ENCODE measurements at regions not wholly inside any gene's neighbourhood (a gene's known extent, or its start where the extent isn't known, plus 50 kb on each side); places are given as distances from the start of the nearest gene placed in this dataset.

DNA sequence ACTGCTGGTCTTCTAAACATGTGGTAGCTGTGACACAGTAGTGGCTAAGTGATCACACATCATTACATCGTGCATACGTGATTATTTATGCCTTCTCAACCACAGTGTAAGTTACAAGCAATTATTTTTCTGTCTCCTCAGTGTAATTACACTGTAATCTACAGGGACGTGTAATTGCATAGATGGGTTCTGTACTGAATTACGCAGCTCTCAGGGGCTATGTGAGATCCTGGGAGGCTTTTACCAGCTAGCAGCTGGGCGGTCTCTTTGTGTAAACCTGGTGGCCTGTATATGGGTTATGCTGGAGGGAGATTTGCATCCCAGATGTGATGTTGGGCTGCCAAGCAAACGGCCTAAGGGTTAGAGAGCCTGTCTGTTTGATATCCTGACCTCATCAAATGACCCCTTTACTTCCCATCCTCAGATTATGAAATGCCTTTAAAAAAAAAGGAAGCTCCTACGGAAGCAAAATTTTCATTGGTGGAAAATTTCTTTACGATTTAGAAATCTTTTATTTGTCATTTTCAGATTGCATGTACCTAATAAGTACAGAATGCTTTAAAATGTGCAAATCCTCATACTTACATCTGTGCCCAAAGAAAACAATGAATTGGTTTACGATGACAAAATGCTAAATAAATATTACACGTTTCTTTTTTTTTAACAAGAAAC lies 402.8 kb upstream of the JAG1 start:
- ATAC-seq (no peak), DNase-seq (ENCODE audit: low read depth, low spot score) (no peak)
- ChIA-PET POLR2A (interaction anchor here (0.6 kb wide), 1 partner anchor 1319 kb away, joined by 3 read pairs; no protein-coding TSS in a partner anchor), CTCF (no interaction called here)
- no peak overlapping the region for H3K4me3 ChIP-seq (ENCODE audit: low read depth in 2 of 2, low read length in 2 of 2)
- TF ChIP-seq, protein P1, sequence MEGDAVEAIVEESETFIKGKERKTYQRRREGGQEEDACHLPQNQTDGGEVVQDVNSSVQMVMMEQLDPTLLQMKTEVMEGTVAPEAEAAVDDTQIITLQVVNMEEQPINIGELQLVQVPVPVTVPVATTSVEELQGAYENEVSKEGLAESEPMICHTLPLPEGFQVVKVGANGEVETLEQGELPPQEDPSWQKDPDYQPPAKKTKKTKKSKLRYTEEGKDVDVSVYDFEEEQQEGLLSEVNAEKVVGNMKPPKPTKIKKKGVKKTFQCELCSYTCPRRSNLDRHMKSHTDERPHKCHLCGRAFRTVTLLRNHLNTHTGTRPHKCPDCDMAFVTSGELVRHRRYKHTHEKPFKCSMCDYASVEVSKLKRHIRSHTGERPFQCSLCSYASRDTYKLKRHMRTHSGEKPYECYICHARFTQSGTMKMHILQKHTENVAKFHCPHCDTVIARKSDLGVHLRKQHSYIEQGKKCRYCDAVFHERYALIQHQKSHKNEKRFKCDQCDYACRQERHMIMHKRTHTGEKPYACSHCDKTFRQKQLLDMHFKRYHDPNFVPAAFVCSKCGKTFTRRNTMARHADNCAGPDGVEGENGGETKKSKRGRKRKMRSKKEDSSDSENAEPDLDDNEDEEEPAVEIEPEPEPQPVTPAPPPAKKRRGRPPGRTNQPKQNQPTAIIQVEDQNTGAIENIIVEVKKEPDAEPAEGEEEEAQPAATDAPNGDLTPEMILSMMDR (IDR thresholded peaks at IDR 0.05) = no peak
- no peak for TF ChIP-seq SIN3A (IDR thresholded peaks at IDR 0.05; ENCODE audit: borderline replicate concordance, insufficient read depth, low read depth, low read length)
- TF ChIP-seq POLR2AphosphoS5 (IDR thresholded peaks at IDR 0.05; ENCODE audit: low read depth, low read length) = no peak
- TF ChIP-seq TCF7L2 (IDR thresholded peaks at IDR 0.05; ENCODE audit: low read depth, low read length) = no peak
- TF ChIP-seq, protein P2, sequence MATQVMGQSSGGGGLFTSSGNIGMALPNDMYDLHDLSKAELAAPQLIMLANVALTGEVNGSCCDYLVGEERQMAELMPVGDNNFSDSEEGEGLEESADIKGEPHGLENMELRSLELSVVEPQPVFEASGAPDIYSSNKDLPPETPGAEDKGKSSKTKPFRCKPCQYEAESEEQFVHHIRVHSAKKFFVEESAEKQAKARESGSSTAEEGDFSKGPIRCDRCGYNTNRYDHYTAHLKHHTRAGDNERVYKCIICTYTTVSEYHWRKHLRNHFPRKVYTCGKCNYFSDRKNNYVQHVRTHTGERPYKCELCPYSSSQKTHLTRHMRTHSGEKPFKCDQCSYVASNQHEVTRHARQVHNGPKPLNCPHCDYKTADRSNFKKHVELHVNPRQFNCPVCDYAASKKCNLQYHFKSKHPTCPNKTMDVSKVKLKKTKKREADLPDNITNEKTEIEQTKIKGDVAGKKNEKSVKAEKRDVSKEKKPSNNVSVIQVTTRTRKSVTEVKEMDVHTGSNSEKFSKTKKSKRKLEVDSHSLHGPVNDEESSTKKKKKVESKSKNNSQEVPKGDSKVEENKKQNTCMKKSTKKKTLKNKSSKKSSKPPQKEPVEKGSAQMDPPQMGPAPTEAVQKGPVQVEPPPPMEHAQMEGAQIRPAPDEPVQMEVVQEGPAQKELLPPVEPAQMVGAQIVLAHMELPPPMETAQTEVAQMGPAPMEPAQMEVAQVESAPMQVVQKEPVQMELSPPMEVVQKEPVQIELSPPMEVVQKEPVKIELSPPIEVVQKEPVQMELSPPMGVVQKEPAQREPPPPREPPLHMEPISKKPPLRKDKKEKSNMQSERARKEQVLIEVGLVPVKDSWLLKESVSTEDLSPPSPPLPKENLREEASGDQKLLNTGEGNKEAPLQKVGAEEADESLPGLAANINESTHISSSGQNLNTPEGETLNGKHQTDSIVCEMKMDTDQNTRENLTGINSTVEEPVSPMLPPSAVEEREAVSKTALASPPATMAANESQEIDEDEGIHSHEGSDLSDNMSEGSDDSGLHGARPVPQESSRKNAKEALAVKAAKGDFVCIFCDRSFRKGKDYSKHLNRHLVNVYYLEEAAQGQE (IDR thresholded peaks at IDR 0.05; ENCODE audit: insufficient read depth in 1 of 2, low read depth in 2 of 2, low read length in 1 of 2) = no peak
- intact Hi-C loops (cut with micrococcal nuclease; ENCODE audit: unreplicated experiment) = no loop called here
- H3K4me1 ChIP-seq (ENCODE audit: control insufficient read depth, insufficient read depth, low read length) = no peaks in the 10 kb centered on the region
- BruUV-seq (replicated peaks) = no TSS peak
- no peaks in the 10 kb centered on the region for H3K27me3 ChIP-seq (ENCODE audit: control insufficient read depth, insufficient read depth, low read length)
- in situ Hi-C loops (cut with HindIII; ENCODE audit: low pct_unique_long_range_greater_than_20kb, low sequenced_read_pairs) = no loop called here
- H3K36me3 ChIP-seq (ENCODE audit: control insufficient read depth, insufficient read depth, low read length) = no peaks in the 10 kb centered on the region
- H3K9me3 ChIP-seq (ENCODE audit: control insufficient read depth, insufficient read depth, low read depth, low read length) = 0 out of 2 replicates have a peak, but pooled peaks cover 2% of the 10 kb centered on the region
- no peak overlapping the region for H3K27ac ChIP-seq (ENCODE audit: low read length)

DNA sequence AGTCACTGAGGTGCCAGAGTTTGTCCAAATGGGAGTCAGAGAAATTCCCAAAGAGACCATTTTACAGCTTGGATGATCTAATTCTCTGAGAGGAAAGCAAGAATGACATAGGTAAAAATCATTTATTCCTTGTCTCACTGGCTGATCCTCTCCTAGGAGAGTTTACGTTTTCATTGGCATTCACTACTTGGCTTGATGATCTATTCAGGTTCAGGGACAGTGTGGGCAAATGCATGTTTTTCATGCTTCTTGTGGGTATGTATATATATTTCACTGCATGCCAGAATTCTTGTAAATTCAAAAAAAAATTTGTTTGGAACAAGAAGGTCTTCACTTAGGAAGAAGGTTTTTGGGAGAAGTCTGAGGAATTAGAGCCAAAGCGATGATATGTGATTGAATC lies 403.4 kb upstream of the JAG1 start:
- intact Hi-C loops (cut with micrococcal nuclease; ENCODE audit: unreplicated experiment) = no loop called here
- POLR2A ChIA-PET = interaction anchor here (0.6 kb wide), 1 partner anchor 1318 kb away, joined by 3 read pairs; no protein-coding TSS in a partner anchor
- CTCF ChIA-PET = no interaction called here

More for the DNA sequence above, 403.4 kb upstream of the JAG1 start:
- ATAC-seq = no peak
- no peak for DNase-seq (ENCODE audit: low read depth, low spot score)
- no peaks in the 10 kb centered on the region for H3K9me3 ChIP-seq (ENCODE audit: control insufficient read depth, insufficient read depth, low read depth, low read length)
- no peak overlapping the region for H3K4me3 ChIP-seq (ENCODE audit: low read depth in 2 of 2, low read length in 2 of 2)
- no TSS peak for BruUV-seq (replicated peaks)
- no peaks in the 10 kb centered on the region for H3K27me3 ChIP-seq (ENCODE audit: control insufficient read depth, insufficient read depth, low read length)
- no peaks in the 10 kb centered on the region for H3K36me3 ChIP-seq (ENCODE audit: control insufficient read depth, insufficient read depth, low read length)
- no peaks in the 10 kb centered on the region for H3K4me1 ChIP-seq (ENCODE audit: control insufficient read depth, insufficient read depth, low read length)
- TF ChIP-seq POLR2AphosphoS5 (IDR thresholded peaks at IDR 0.05; ENCODE audit: low read depth, low read length) (no peak), SIN3A (IDR thresholded peaks at IDR 0.05; ENCODE audit: borderline replicate concordance, insufficient read depth, low read depth, low read length) (no peak), TCF7L2 (IDR thresholded peaks at IDR 0.05; ENCODE audit: low read depth, low read length) (no peak)
- TF ChIP-seq, protein P1 (IDR thresholded peaks at IDR 0.05) = no peak
- TF ChIP-seq, protein P2 (IDR thresholded peaks at IDR 0.05; ENCODE audit: insufficient read depth in 1 of 2, low read depth in 2 of 2, low read length in 1 of 2) = no peak
- no peak overlapping the region for H3K27ac ChIP-seq (ENCODE audit: low read length)
- in situ Hi-C loops (cut with HindIII; ENCODE audit: low pct_unique_long_range_greater_than_20kb, low sequenced_read_pairs) = no loop called here

All from Panc1 (cell line).